AG09319 (cell line): ENCODE measurements at regions not wholly inside any gene's neighbourhood (a gene's known extent, or its start where the extent isn't known, plus 50 kb on each side); places are given as distances from the start of the nearest gene placed in this dataset.

Experiments used
- DNase-seq: peaks from one replicate; pipeline ENCODE4 v3.0.0-alpha.2; 2010; ENCODE audit warnings: low read depth; ENCODE audit errors: extremely low read depth
- CTCF ChIP-seq: IDR thresholded peaks from 2 replicates; pipeline ENCODE4 v1.5.1; 2011; ENCODE audit warnings: low read depth, mild to moderate bottlenecking, inconsistent platforms, low read length, moderate library complexity

- DNase-seq, result no peak
Measured at GRCh38 chr11:92915551-92915950, 53.9 kb upstream of the MTNR1B start.

GRCh38 chr11:92916299-92916698 is 53.2 kb upstream of the MTNR1B start:
- TF ChIP-seq CTCF, result no peak

More at GRCh38 chr11:92915551-92915950, 53.9 kb upstream of the MTNR1B start:
- no peak for TF ChIP-seq CTCF

GRCh38 chr11:92917927-92918326 is 51.5 kb upstream of the MTNR1B start:
- TF ChIP-seq CTCF, result no peak
- no peak for DNase-seq

More at GRCh38 chr11:92916299-92916698, 53.2 kb upstream of the MTNR1B start:
- DNase-seq, result no peak

GRCh38 chr11:92919048-92919447 is 50.4 kb upstream of the MTNR1B start:
- no peak for DNase-seq
- no peak for TF ChIP-seq CTCF
